Omental fat pad (tissue), 3 donors: ENCODE measurements at regions not wholly inside any gene's neighbourhood (a gene's known extent, or its start where the extent isn't known, plus 50 kb on each side); places are given as distances from the start of the nearest gene placed in this dataset.

Experiments
- ATAC-seq: fragments of 150-250 bp; one replicate; pipeline ENCODE4 v1.9.1; 2016; ENCODE audit warnings: mild to moderate bottlenecking, moderate library complexity; ENCODE audit not compliant: low FRiP score
- DNase-seq: peaks from one replicate; pipeline ENCODE4 v3.0.0-alpha.2; 2019; ENCODE audit warnings: low spot score
- CTCF ChIP-seq, 3 donors: fragments of 450-650 bp; IDR thresholded peaks; one replicate each; pipeline ENCODE4 v1.5.1; 2016 to 2017; ENCODE audit warnings: antibody characterized with exemption in 3 of 3, mild to moderate bottlenecking in 3 of 3, moderate library complexity in 2 of 3

- ATAC-seq (no peak), DNase-seq (no peak)
- TF ChIP-seq CTCF (IDR thresholded peaks at IDR 0.05): no peak
Observed at GRCh38 chr18:60649107-60649506, 276.5 kb upstream of the MC4R start.

- no peak for DNase-seq
- TF ChIP-seq CTCF (IDR thresholded peaks at IDR 0.05): no peak
- ATAC-seq: no peak
Observed at GRCh38 chr18:60649842-60650536, 277.4 kb upstream of the MC4R start.

- DNase-seq (no peak), ATAC-seq (no peak)
- no peak for TF ChIP-seq CTCF (IDR thresholded peaks at IDR 0.05)
Observed at GRCh38 chr18:60654298-60654697, 281.7 kb upstream of the MC4R start.

GRCh38 chr18:60656553-60656952, 284.0 kb upstream of the MC4R start:
- ATAC-seq: no peak
- TF ChIP-seq CTCF (IDR thresholded peaks at IDR 0.05): no peak
- no peak for DNase-seq

- DNase-seq: no peak
- no peak for TF ChIP-seq CTCF (IDR thresholded peaks at IDR 0.05)
- no peak for ATAC-seq
Observed at GRCh38 chr18:60662491-60662890, 289.9 kb upstream of the MC4R start.

GRCh38 chr18:60663060-60663989, 290.8 kb upstream of the MC4R start:
- DNase-seq (no peak), ATAC-seq (no peak)
- no peak for TF ChIP-seq CTCF (IDR thresholded peaks at IDR 0.05)
